D721Med (cell line): ENCODE measurements at regions not wholly inside any gene's neighbourhood (a gene's known extent, or its start where the extent isn't known, plus 50 kb on each side); places are given as distances from the start of the nearest gene placed in this dataset.
"Not testable (repeated sequence)": the region's sequence is repeated elsewhere in the genome, so short reads cannot be mapped to it uniquely, and the experiment has no call there.

Source experiments
- DNase-seq: peaks from one replicate; pipeline ENCODE4 v3.0.0; 2011; ENCODE audit warnings: low spot score; ENCODE audit not compliant: insufficient read length
- FAIRE-seq: peaks from 2 replicates; lab custom pipeline; 2011; peaks lifted over from hg19 to GRCh38; lab: Jason Lieb, UNC
- TF ChIP-seq, protein P1 (sequence below): IDR thresholded peaks from 2 replicates; pipeline ENCODE4 v1.5.1; 2012; ENCODE audit warnings: mild to moderate bottlenecking, control low read depth; ENCODE audit not compliant: insufficient read depth; ENCODE audit errors: missing control alignments

GRCh38 chr12:124471828-124472227 lies 95.6 kb downstream of the NCOR2 start:
- FAIRE-seq, result no peak
- no peak for DNase-seq
- TF ChIP-seq, protein P1, sequence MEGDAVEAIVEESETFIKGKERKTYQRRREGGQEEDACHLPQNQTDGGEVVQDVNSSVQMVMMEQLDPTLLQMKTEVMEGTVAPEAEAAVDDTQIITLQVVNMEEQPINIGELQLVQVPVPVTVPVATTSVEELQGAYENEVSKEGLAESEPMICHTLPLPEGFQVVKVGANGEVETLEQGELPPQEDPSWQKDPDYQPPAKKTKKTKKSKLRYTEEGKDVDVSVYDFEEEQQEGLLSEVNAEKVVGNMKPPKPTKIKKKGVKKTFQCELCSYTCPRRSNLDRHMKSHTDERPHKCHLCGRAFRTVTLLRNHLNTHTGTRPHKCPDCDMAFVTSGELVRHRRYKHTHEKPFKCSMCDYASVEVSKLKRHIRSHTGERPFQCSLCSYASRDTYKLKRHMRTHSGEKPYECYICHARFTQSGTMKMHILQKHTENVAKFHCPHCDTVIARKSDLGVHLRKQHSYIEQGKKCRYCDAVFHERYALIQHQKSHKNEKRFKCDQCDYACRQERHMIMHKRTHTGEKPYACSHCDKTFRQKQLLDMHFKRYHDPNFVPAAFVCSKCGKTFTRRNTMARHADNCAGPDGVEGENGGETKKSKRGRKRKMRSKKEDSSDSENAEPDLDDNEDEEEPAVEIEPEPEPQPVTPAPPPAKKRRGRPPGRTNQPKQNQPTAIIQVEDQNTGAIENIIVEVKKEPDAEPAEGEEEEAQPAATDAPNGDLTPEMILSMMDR, result no peak

DNA sequence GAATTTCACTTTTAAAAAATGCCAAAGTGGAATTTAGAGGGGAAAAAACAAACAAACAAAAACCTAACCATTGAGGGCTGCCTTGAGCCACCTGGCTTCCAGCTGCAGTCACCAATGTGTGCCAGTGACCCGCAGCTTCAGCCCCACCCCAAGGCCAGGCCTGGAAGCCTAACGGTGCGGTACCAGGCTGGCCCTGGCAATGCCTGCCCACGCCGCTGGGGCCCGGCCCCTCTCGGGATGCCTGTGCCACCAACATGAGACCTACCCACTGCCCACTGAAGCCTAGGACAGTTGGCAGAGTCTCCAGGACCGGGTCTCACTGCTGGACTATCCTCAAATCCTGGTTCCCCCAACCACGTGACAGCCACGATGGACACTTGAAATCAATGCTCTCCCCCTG lies 96.6 kb downstream of the NCOR2 start:
- FAIRE-seq (no peak), DNase-seq (no peak)
- TF ChIP-seq, protein P1, result no peak

- DNase-seq (no peak), FAIRE-seq (no peak)
- TF ChIP-seq, protein P1, result no peak
Measured at GRCh38 chr12:124470139-124470538, 97.3 kb downstream of the NCOR2 start.

DNA sequence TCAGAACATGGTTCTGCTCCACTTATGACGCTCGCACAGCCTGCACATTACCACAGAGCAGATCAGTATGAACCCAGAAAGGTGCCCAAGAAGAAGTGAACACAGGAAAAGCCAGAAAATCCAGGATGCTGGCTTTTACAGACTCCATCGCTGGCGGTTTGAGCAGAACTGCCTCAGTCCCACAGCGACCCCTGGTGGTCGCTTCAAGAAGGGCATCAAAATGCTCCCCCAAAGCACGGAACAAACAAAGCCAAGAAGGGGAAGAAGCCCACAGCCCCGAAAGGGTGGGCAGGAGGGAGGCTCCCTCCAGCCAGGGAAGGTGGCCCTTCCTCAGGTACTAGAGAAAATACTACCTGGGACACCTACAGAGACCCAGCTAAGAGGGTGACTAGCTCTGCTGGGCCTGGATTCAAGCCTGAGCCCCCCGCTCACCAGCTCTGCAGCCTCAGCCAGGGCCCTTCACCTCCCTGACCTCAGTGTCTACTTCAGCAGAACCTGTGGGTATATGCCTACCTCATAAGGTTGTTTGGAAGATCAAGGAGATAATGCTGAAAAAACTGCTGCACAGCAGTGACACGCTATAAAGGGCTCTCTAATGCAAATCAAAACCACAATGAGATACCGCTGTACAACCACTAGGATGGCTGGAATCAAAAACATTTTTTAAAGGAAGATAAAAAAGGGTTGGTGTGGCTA lies 98.1 kb downstream of the NCOR2 start:
- TF ChIP-seq, protein P1, result peak; percentile 49
- no peak for FAIRE-seq
- no peak for DNase-seq

GRCh38 chr12:124467549-124467948 lies 99.9 kb downstream of the NCOR2 start:
- not testable (repeated sequence) for FAIRE-seq

GRCh38 chr12:124466216-124467128 lies 100.9 kb downstream of the NCOR2 start:
- TF ChIP-seq, protein P1, result no peak
- DNase-seq, result no peak
- FAIRE-seq, result no peak

More at GRCh38 chr12:124467549-124467948, 99.9 kb downstream of the NCOR2 start:
- not testable (repeated sequence) for DNase-seq

DNA sequence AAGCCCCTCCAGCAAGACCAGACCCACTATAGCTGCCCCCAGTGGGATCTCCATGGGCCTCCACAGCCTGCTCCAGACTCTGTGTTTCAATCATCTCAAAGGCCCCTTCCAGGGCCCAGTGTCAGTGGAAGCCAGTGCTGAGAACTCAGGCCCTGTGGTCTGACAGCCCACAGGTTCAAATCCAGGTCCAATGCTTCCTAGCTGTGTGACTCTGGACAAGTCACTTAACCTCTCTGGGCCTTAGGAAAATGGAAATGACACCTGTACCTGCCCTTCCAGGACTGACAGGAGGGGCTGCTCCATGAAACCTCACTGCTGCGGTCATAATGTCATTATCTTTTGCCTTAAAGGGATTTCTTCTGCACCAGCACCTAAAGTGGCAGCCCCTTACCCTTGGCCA lies 101.9 kb downstream of the NCOR2 start:
- FAIRE-seq, result no peak
- TF ChIP-seq, protein P1, result no peak

More for the DNA sequence above, 101.9 kb downstream of the NCOR2 start:
- DNase-seq, result no peak
